H1 (cell line): ENCODE measurements at regions not wholly inside any gene's neighbourhood (a gene's known extent, or its start where the extent isn't known, plus 50 kb on each side); places are given as distances from the start of the nearest gene placed in this dataset.

ENCODE experiments used
- CTCF ChIA-PET: fragments of 300-600 bp; sonication (Branson Sonifier 250); formaldehyde crosslinking; loops from one replicate; lab custom pipeline; 2021; ENCODE audit not compliant: partially characterized antibody; lab: Charles Lee
- POLR2A ChIA-PET: fragments of 300-600 bp; sonication (Branson Sonifier 250); formaldehyde crosslinking; loops from one replicate; lab custom pipeline; 2021; ENCODE audit warnings: inconsistent platforms; ENCODE audit not compliant: partially characterized antibody; lab: Charles Lee
- DNase-seq, 2 experiments: peaks; one replicate each; pipeline versions ENCODE4 v3.0.0 to v3.0.0-alpha.2; 2010 to 2022; ENCODE audit warnings: low spot score in 2 of 2, low read depth in 1 of 2, mixed read lengths in 1 of 2
- FAIRE-seq: peaks from 2 replicates; lab custom pipeline; 2011; peaks lifted over from hg19 to GRCh38; lab: Jason Lieb, UNC
- H2AFZ ChIP-seq: 2 replicates; pipeline ENCODE4 v1.8.1; 2012; ENCODE audit warnings: low read length, inconsistent platforms
- H2AK5ac ChIP-seq: 2 replicates; pipeline ENCODE4 v1.6.1; 2013; ENCODE audit warnings: low read depth, low read length
- H2BK120ac ChIP-seq: replicated peaks from 2 replicates; pipeline ENCODE3; 2013; ENCODE audit warnings: low read depth, low read length, inconsistent platforms
- H2BK12ac ChIP-seq: 2 replicates; pipeline ENCODE4 v1.6.1; 2013; ENCODE audit warnings: low read depth, low read length
- H2BK15ac ChIP-seq: 2 replicates; pipeline ENCODE4 v1.6.1; 2013; ENCODE audit warnings: low read length
- H2BK20ac ChIP-seq: 2 replicates; pipeline ENCODE4 v1.6.1; 2013; ENCODE audit warnings: low read length
- H2BK5ac ChIP-seq: 2 replicates; pipeline ENCODE4 v1.6.1; 2013; ENCODE audit warnings: low read depth, low read length
- H3K14ac ChIP-seq: 2 replicates; pipeline ENCODE4 v1.6.1; 2013; ENCODE audit warnings: inconsistent platforms; ENCODE audit not compliant: insufficient read length
- H3K18ac ChIP-seq: 2 replicates; pipeline ENCODE4 v1.6.1; 2013; ENCODE audit warnings: low read length; ENCODE audit errors: extremely low read depth
- H3K23ac ChIP-seq: 2 replicates; pipeline ENCODE4 v1.6.1; 2013; ENCODE audit warnings: inconsistent platforms; ENCODE audit not compliant: insufficient read length
- H3K23me2 ChIP-seq: 2 replicates; pipeline ENCODE4 v1.6.1; 2013; ENCODE audit warnings: low read depth, low read length
- H3K27ac ChIP-seq: 2 replicates; pipeline ENCODE4 v1.6.1; 2011; ENCODE audit warnings: low read depth, low read length, inconsistent platforms
- H3K27me3 ChIP-seq, 4 experiments: replicated peaks in 1 of 4; 1 replicate in 1 of 4; 2 replicates in 3 of 4; pipeline versions ENCODE4 v1.6.1 to v1.8.1; 2011 to 2013; ENCODE audit warnings: low read length in 3 of 4, mild to moderate bottlenecking in 3 of 4, inconsistent platforms in 2 of 4, mixed read lengths in 2 of 4, moderate library complexity in 1 of 4; ENCODE audit not compliant: control insufficient read depth in 3 of 4, insufficient read depth in 3 of 4; ENCODE audit errors: extremely low read depth in 1 of 4
- H3K36me3 ChIP-seq, 4 experiments: 2 replicates each; pipeline versions ENCODE4 v1.6.1 to v1.8.1; 2011 to 2013; ENCODE audit warnings: mild to moderate bottlenecking in 4 of 4, low read length in 3 of 4, moderate library complexity in 2 of 4, control low read depth in 1 of 4, inconsistent platforms in 1 of 4; ENCODE audit not compliant: insufficient read depth in 4 of 4, control insufficient read depth in 2 of 4
- H3K4ac ChIP-seq: replicated peaks from 2 replicates; pipeline ENCODE3; 2013; ENCODE audit warnings: low read length, low read depth, mixed read lengths, inconsistent platforms; ENCODE audit not compliant: insufficient read length
- H3K4me1 ChIP-seq, 4 experiments: replicated peaks in 1 of 4; 1 replicate in 1 of 4; 2 replicates in 3 of 4; pipeline versions ENCODE4 v1.6.1 to v1.8.1; 2011 to 2013; ENCODE audit warnings: low read length in 3 of 4, inconsistent platforms in 2 of 4, mixed read lengths in 1 of 4; ENCODE audit not compliant: insufficient read depth in 4 of 4, control insufficient read depth in 3 of 4
- H3K4me2 ChIP-seq, 2 experiments: 2 replicates each; pipeline versions ENCODE4 v1.6.1 to v1.8.1; 2011 to 2013; ENCODE audit warnings: low read depth in 2 of 2, low read length in 2 of 2, control low read depth in 1 of 2, inconsistent platforms in 1 of 2, mild to moderate bottlenecking in 1 of 2; ENCODE audit not compliant: insufficient read depth in 1 of 2
- H3K4me3 ChIP-seq, 4 experiments: fragments of 200-600, 300-600 bp in 1 of 4; sonication (generic), shearing (Covaris generic), sonication (Bioruptor Twin) in 1 of 4; 2 replicates each; pipeline versions ENCODE4 v1.5.1 to v1.8.1; 2011 to 2016; ENCODE audit warnings: low read length in 4 of 4, low read depth in 3 of 4, control low read depth in 2 of 4, inconsistent platforms in 2 of 4, mild to moderate bottlenecking in 2 of 4, mixed read lengths in 1 of 4, moderate library complexity in 1 of 4; ENCODE audit not compliant: insufficient read depth in 2 of 4; ENCODE audit errors: extremely low read depth in 1 of 4
- H3K56ac ChIP-seq: replicated peaks from 2 replicates; pipeline ENCODE3; 2013; ENCODE audit warnings: low read depth, mild to moderate bottlenecking, mixed read lengths, low read length, inconsistent platforms; ENCODE audit not compliant: insufficient read length
- H3K79me1 ChIP-seq: 2 replicates; pipeline ENCODE4 v1.6.1; 2013; ENCODE audit warnings: low read depth, low read length, control low read depth
- H3K79me2 ChIP-seq, 2 experiments: 2 replicates each; pipeline versions ENCODE4 v1.6.1 to v1.8.1; 2012 to 2013; ENCODE audit warnings: low read length in 2 of 2, mild to moderate bottlenecking in 2 of 2, inconsistent platforms in 1 of 2; ENCODE audit not compliant: insufficient read depth in 2 of 2, control insufficient read depth in 1 of 2
- H3K9ac ChIP-seq, 4 experiments: replicated peaks in 1 of 4; 1 replicate in 1 of 4; 2 replicates in 3 of 4; pipeline versions ENCODE4 v1.6.1 to v1.8.1; 2011 to 2013; ENCODE audit warnings: low read depth in 3 of 4, low read length in 3 of 4, control low read depth in 2 of 4, mild to moderate bottlenecking in 2 of 4, moderate library complexity in 2 of 4, inconsistent platforms in 1 of 4; ENCODE audit errors: extremely low read depth in 1 of 4
- H3K9me3 ChIP-seq, 2 experiments: 2 replicates each; pipeline versions ENCODE4 v1.6.1 to v1.8.1; 2012 to 2013; ENCODE audit warnings: mild to moderate bottlenecking in 2 of 2, moderate library complexity in 2 of 2, control low read depth in 1 of 2, inconsistent platforms in 1 of 2, low read depth in 1 of 2, low read length in 1 of 2, mixed read lengths in 1 of 2; ENCODE audit not compliant: insufficient read depth in 2 of 2
- H4K20me1 ChIP-seq, 2 experiments: replicated peaks in 1 of 2; 2 replicates each; pipeline versions ENCODE3 to v1.8.1; 2011 to 2013; ENCODE audit warnings: inconsistent platforms in 2 of 2, low read length in 2 of 2, mild to moderate bottlenecking in 1 of 2; ENCODE audit not compliant: insufficient read depth in 2 of 2, control insufficient read depth in 1 of 2
- H4K5ac ChIP-seq: 2 replicates; pipeline ENCODE4 v1.6.1; 2013; ENCODE audit warnings: low read length, low read depth, mixed read lengths, inconsistent platforms; ENCODE audit not compliant: insufficient read length
- H4K8ac ChIP-seq: 2 replicates; pipeline ENCODE4 v1.8.0; 2013; ENCODE audit warnings: mild to moderate bottlenecking, moderate library complexity, low read length, inconsistent platforms; ENCODE audit not compliant: insufficient read depth; ENCODE audit errors: extremely low read depth
- H4K91ac ChIP-seq: replicated peaks from 2 replicates; pipeline ENCODE3; 2013; ENCODE audit warnings: low read length, mixed read lengths, inconsistent platforms; ENCODE audit not compliant: insufficient read length
- ATF2 ChIP-seq: IDR thresholded peaks from 2 replicates; pipeline ENCODE4 v1.6.1; 2012; ENCODE audit warnings: low read length, inconsistent platforms
- BRCA1 ChIP-seq: IDR thresholded peaks from 2 replicates; pipeline ENCODE4 v1.6.1; 2012; ENCODE audit warnings: low read depth, low read length, improper control_type of control experiment
- CBX8 ChIP-seq: fragments of 300-800, 300-1000 bp; sonication (generic); IDR thresholded peaks from 2 replicates; pipeline ENCODE4 v1.7.1; 2016; ENCODE audit warnings: low read depth, low read length, borderline replicate concordance
- CTBP2 ChIP-seq: IDR thresholded peaks from 2 replicates; pipeline ENCODE4 v1.7.0; 2011; ENCODE audit warnings: borderline replicate concordance, mild to moderate bottlenecking, moderate library complexity, mixed read lengths, low read length; ENCODE audit not compliant: insufficient read depth, insufficient read length
- EP300 ChIP-seq, 2 experiments: IDR thresholded peaks; 1 replicate in 1 of 2; 2 replicates in 1 of 2; pipeline ENCODE4 v1.6.1; 2011 to 2012; ENCODE audit warnings: low read depth in 2 of 2, low read length in 2 of 2, mild to moderate bottlenecking in 2 of 2, borderline replicate concordance in 1 of 2, inconsistent platforms in 1 of 2, moderate library complexity in 1 of 2
- FOSL1 ChIP-seq: IDR thresholded peaks from 2 replicates; pipeline ENCODE4 v1.6.1; 2011; ENCODE audit warnings: mild to moderate bottlenecking, low read depth, low read length, moderate library complexity; ENCODE audit not compliant: insufficient read depth
- HDAC6 ChIP-seq: IDR thresholded peaks from one replicate; pipeline ENCODE4 v1.7.1; 2012; ENCODE audit warnings: low read depth, mild to moderate bottlenecking, inconsistent platforms, low read length, moderate library complexity
- JUND ChIP-seq: IDR thresholded peaks from 2 replicates; pipeline ENCODE4 v1.6.1; 2011; ENCODE audit warnings: mild to moderate bottlenecking, improper control_type of control experiment, low read length
- NANOG ChIP-seq: IDR thresholded peaks from 2 replicates; pipeline ENCODE4 v1.6.1; 2011; ENCODE audit warnings: low read length, low read depth, mild to moderate bottlenecking, inconsistent platforms; ENCODE audit not compliant: insufficient read depth, poor library complexity, severe bottlenecking
- NRF1 ChIP-seq: IDR thresholded peaks from 2 replicates; pipeline ENCODE4 v1.6.1; 2011; ENCODE audit warnings: mild to moderate bottlenecking, low read depth, low read length, improper control_type of control experiment
- PHF8 ChIP-seq: fragments of 200-600 bp; sonication (generic); conservative IDR thresholded peaks from 2 replicates; pipeline ENCODE4 v1.7.1; 2012; ENCODE audit warnings: low read depth, mild to moderate bottlenecking, inconsistent platforms, low read length, moderate library complexity
- RFX5 ChIP-seq: IDR thresholded peaks from 2 replicates; pipeline ENCODE4 v1.6.1; 2011; ENCODE audit warnings: low read depth, low read length, improper control_type of control experiment, borderline replicate concordance
- TBP ChIP-seq: IDR thresholded peaks from 2 replicates; pipeline ENCODE4 v1.6.1; 2011; ENCODE audit warnings: low read depth, low read length, improper control_type of control experiment
- YY1 ChIP-seq: IDR thresholded peaks from 2 replicates; pipeline ENCODE4 v1.6.1; 2011; ENCODE audit warnings: low read depth, mild to moderate bottlenecking, low read length

GRCh38 chr4:123182289-123182688 lies 214.3 kb upstream of the SPRY1 start:
- H3K18ac ChIP-seq, result no peak overlapping the region
- no peak overlapping the region for H4K8ac ChIP-seq
- no peaks in the 10 kb centered on the region for H3K79me1 ChIP-seq
- H2BK5ac ChIP-seq, result no peak overlapping the region
- H2BK12ac ChIP-seq, result no peak overlapping the region
- no peak overlapping the region for H3K23ac ChIP-seq
- POLR2A ChIA-PET, result no interaction called here
- no peak overlapping the region for H2BK120ac ChIP-seq
- no peak overlapping the region for H3K56ac ChIP-seq
- no peak overlapping the region for H3K4me3 ChIP-seq
- no peak overlapping the region for H3K27ac ChIP-seq
- no peak for DNase-seq
- no peak overlapping the region for H2AK5ac ChIP-seq
- CTCF ChIA-PET, result interaction anchor here (0.9 to 1.5 kb wide), 8 partner anchors 8 to 852 kb away, joined by 3 to 4 read pairs (median 3); no protein-coding TSS in a partner anchor
- no peaks in the 10 kb centered on the region for H4K20me1 ChIP-seq
- H2BK15ac ChIP-seq, result no peak overlapping the region
- no peak for FAIRE-seq
- H3K36me3 ChIP-seq, result no peaks in the 10 kb centered on the region
- no peak overlapping the region for H3K4ac ChIP-seq
- H3K9ac ChIP-seq, result no peak overlapping the region
- no peaks in the 10 kb centered on the region for H3K79me2 ChIP-seq
- peaks cover 0 to 2% (median 0%) of the 10 kb centered on the region in 4 experiments; a peak in 1 of 7 replicates for H3K4me1 ChIP-seq
- H4K91ac ChIP-seq, result no peak overlapping the region
- no peaks in the 10 kb centered on the region for H3K27me3 ChIP-seq
- H3K9me3 ChIP-seq, result no peaks in the 10 kb centered on the region
- no peak overlapping the region for H3K14ac ChIP-seq
- H2AFZ ChIP-seq, result no peak overlapping the region
- H2BK20ac ChIP-seq, result no peak overlapping the region
- no peak overlapping the region for H3K4me2 ChIP-seq
- no peak overlapping the region for H4K5ac ChIP-seq
- no peaks in the 10 kb centered on the region for H3K23me2 ChIP-seq
- TF ChIP-seq HDAC6, result no peak
- TF ChIP-seq EP300 (IDR thresholded peaks at IDR 0.05; ENCODE audit: borderline replicate concordance in 1 of 2, low read depth in 2 of 2, low read length in 2 of 2), result no peak
- no peak for TF ChIP-seq YY1
- TF ChIP-seq PHF8, result no peak
- no peak for TF ChIP-seq ATF2
- no peak for TF ChIP-seq CBX8
- no peak for TF ChIP-seq RFX5
- TF ChIP-seq NANOG, result no peak
- TF ChIP-seq BRCA1, result no peak
- no peak for TF ChIP-seq JUND
- TF ChIP-seq CTBP2, result no peak
- TF ChIP-seq TBP, result no peak
- TF ChIP-seq NRF1, result no peak
- no peak for TF ChIP-seq FOSL1
